ENCODE measurements at regions not wholly inside any gene's neighbourhood (a gene's known extent, or its start where the extent isn't known, plus 50 kb on each side); places are given as distances from the start of the nearest gene placed in this dataset.

DNA sequence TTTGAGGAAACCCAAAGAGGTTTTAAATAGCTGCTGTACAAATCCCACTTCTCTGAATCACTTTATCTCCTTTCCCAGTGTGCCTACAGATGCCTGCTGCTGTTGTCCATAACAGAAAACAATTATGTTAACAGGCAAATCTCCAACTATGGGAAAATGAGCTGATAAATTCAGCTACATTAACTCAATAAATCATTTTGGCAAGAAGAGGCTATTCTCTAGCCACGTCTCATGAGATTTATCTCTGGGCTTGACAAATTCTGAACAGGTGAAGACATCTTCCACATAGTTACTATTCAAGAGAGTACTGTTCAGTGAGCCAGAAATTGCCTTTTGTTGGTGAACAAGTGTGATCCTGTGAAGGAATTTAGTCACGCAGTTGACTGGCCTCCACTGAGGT, 327.1 kb upstream of the FMN2 start:
- Histone ChIP-seq H3K36me3 (ENCODE audit: insufficient read depth, low read length) (no peaks in the 10 kb centered on the region), H3K27ac (ENCODE audit: low read depth, low read length, poor library complexity, severe bottlenecking) (no peak overlapping the region), H2AFZ (ENCODE audit: low read length) (no peak overlapping the region), H3K79me2 (ENCODE audit: insufficient read depth, low read depth, low read length) (no peaks in the 10 kb centered on the region), H3K4me1 (ENCODE audit: insufficient read depth, low read length, poor library complexity, severe bottlenecking) (no peaks in the 10 kb centered on the region), H3K4me2 (ENCODE audit: low read length) (no peak overlapping the region), H4K20me1 (ENCODE audit: insufficient read depth, low read length) (no peaks in the 10 kb centered on the region), H3K4me3 (ENCODE audit: low read depth, low read length, poor library complexity, severe bottlenecking) (no peak overlapping the region), H3K9me3 (ENCODE audit: low read length) (no peaks in the 10 kb centered on the region), H3K9me2 (ENCODE audit: insufficient read depth, low read length) (no peaks in the 10 kb centered on the region)
- DNase-seq (ENCODE audit: low spot score) = no peak
- POLR2A ChIA-PET = interaction anchor here (0.6 kb wide), 1 partner anchor 10 kb away, joined by 3 read pairs; no protein-coding TSS in a partner anchor
- CTCF ChIA-PET (ENCODE audit: unreplicated experiment) = no interaction called here
- intact Hi-C loops (cut with micrococcal nuclease; ENCODE audit: unreplicated experiment) = no loop called here
- BruUV-seq (replicated peaks) = no TSS peak
- TF ChIP-seq, protein P1, sequence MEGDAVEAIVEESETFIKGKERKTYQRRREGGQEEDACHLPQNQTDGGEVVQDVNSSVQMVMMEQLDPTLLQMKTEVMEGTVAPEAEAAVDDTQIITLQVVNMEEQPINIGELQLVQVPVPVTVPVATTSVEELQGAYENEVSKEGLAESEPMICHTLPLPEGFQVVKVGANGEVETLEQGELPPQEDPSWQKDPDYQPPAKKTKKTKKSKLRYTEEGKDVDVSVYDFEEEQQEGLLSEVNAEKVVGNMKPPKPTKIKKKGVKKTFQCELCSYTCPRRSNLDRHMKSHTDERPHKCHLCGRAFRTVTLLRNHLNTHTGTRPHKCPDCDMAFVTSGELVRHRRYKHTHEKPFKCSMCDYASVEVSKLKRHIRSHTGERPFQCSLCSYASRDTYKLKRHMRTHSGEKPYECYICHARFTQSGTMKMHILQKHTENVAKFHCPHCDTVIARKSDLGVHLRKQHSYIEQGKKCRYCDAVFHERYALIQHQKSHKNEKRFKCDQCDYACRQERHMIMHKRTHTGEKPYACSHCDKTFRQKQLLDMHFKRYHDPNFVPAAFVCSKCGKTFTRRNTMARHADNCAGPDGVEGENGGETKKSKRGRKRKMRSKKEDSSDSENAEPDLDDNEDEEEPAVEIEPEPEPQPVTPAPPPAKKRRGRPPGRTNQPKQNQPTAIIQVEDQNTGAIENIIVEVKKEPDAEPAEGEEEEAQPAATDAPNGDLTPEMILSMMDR (conservative IDR thresholded peaks at IDR 0.05; ENCODE audit: low read length) = no peak
- no peak for TF ChIP-seq EZH2phosphoT487 (IDR thresholded peaks at IDR 0.05; ENCODE audit: borderline replicate concordance, low read depth, low read length)

GRCh38 chr1:239765163-239765562, 326.5 kb upstream of the FMN2 start:
- Histone ChIP-seq H3K36me3 (ENCODE audit: insufficient read depth, low read length) (no peaks in the 10 kb centered on the region), H3K4me1 (ENCODE audit: insufficient read depth, low read length, poor library complexity, severe bottlenecking) (no peaks in the 10 kb centered on the region), H3K79me2 (ENCODE audit: insufficient read depth, low read depth, low read length) (no peaks in the 10 kb centered on the region), H4K20me1 (ENCODE audit: insufficient read depth, low read length) (no peaks in the 10 kb centered on the region), H2AFZ (ENCODE audit: low read length) (no peak overlapping the region), H3K27ac (ENCODE audit: low read depth, low read length, poor library complexity, severe bottlenecking) (no peak overlapping the region), H3K9me3 (ENCODE audit: low read length) (no peaks in the 10 kb centered on the region), H3K4me2 (ENCODE audit: low read length) (no peak overlapping the region), H3K9me2 (ENCODE audit: insufficient read depth, low read length) (no peaks in the 10 kb centered on the region), H3K4me3 (ENCODE audit: low read depth, low read length, poor library complexity, severe bottlenecking) (no peak overlapping the region)
- intact Hi-C loops (cut with micrococcal nuclease; ENCODE audit: unreplicated experiment) = no loop called here
- BruUV-seq (replicated peaks) = no TSS peak
- no peak for TF ChIP-seq EZH2phosphoT487 (IDR thresholded peaks at IDR 0.05; ENCODE audit: borderline replicate concordance, low read depth, low read length)
- TF ChIP-seq, protein P1 (conservative IDR thresholded peaks at IDR 0.05; ENCODE audit: low read length) = no peak
- ChIA-PET POLR2A (no interaction called here), CTCF (ENCODE audit: unreplicated experiment) (no interaction called here)
- no peak for DNase-seq (ENCODE audit: low spot score)

- TF ChIP-seq, protein P1 (conservative IDR thresholded peaks at IDR 0.05; ENCODE audit: low read length) = no peak
- TF ChIP-seq EZH2phosphoT487 (IDR thresholded peaks at IDR 0.05; ENCODE audit: borderline replicate concordance, low read depth, low read length) = no peak
- intact Hi-C loops (cut with micrococcal nuclease; ENCODE audit: unreplicated experiment) = no loop called here
These were observed 320.1 kb upstream of the FMN2 start for GRCh38 chr1:239771550-239771949.

More at GRCh38 chr1:239771550-239771949, 320.1 kb upstream of the FMN2 start:
- Histone ChIP-seq H2AFZ (ENCODE audit: low read length) (no peak overlapping the region), H3K9me2 (ENCODE audit: insufficient read depth, low read length) (no peaks in the 10 kb centered on the region), H3K4me2 (ENCODE audit: low read length) (no peak overlapping the region), H3K9me3 (ENCODE audit: low read length) (no peaks in the 10 kb centered on the region), H3K4me1 (ENCODE audit: insufficient read depth, low read length, poor library complexity, severe bottlenecking) (no peaks in the 10 kb centered on the region), H3K79me2 (ENCODE audit: insufficient read depth, low read depth, low read length) (no peaks in the 10 kb centered on the region), H4K20me1 (ENCODE audit: insufficient read depth, low read length) (no peaks in the 10 kb centered on the region), H3K36me3 (ENCODE audit: insufficient read depth, low read length) (no peaks in the 10 kb centered on the region), H3K4me3 (ENCODE audit: low read depth, low read length, poor library complexity, severe bottlenecking) (no peak overlapping the region), H3K27ac (ENCODE audit: low read depth, low read length, poor library complexity, severe bottlenecking) (no peak overlapping the region)
- BruUV-seq (replicated peaks) = no TSS peak
- no peak for DNase-seq (ENCODE audit: low spot score)
- POLR2A ChIA-PET = no interaction called here
- CTCF ChIA-PET (ENCODE audit: unreplicated experiment) = no interaction called here

Measured in OCI-LY7 (cell line).